Stomach (tissue), 4 donors: ENCODE measurements at regions not wholly inside any gene's neighbourhood (a gene's known extent, or its start where the extent isn't known, plus 50 kb on each side); places are given as distances from the start of the nearest gene placed in this dataset.

Source experiments
- POLR2AphosphoS5 ChIP-seq, 3 donors: sonication (generic); formaldehyde crosslinking; IDR thresholded peaks; one replicate each; pipeline ENCODE4 v1.6.1; 2016; ENCODE audit warnings: antibody characterized with exemption in 3 of 3
- TF ChIP-seq, protein P1 (sequence below), 7 experiments: fragments of 450-650 bp in 4 of 7; fragments of 200-600 bp in 3 of 7; sonication (generic) in 3 of 7; IDR thresholded peaks; one replicate each; pipeline ENCODE4 v1.5.1; 2016 to 2019; ENCODE audit warnings: antibody characterized with exemption in 7 of 7, control low read depth in 2 of 7, mild to moderate bottlenecking in 1 of 7

DNA sequence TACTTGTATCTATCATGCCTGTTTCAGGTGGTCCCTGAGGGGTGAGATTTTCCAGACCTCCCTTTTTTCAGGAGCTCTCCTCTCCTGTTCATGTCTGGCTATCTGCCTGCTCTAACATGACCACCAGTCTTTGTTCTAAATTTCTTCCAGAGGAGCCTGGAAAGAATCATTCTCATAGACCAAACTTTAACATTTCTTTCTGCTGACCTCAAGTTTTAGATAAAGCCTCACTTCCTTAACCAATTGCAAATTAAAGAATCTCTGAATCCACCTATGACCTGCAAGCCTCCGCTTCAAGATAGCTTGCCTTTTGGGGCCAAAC is 97.6 kb downstream of the TEX51 start:
- TF ChIP-seq, protein P1, sequence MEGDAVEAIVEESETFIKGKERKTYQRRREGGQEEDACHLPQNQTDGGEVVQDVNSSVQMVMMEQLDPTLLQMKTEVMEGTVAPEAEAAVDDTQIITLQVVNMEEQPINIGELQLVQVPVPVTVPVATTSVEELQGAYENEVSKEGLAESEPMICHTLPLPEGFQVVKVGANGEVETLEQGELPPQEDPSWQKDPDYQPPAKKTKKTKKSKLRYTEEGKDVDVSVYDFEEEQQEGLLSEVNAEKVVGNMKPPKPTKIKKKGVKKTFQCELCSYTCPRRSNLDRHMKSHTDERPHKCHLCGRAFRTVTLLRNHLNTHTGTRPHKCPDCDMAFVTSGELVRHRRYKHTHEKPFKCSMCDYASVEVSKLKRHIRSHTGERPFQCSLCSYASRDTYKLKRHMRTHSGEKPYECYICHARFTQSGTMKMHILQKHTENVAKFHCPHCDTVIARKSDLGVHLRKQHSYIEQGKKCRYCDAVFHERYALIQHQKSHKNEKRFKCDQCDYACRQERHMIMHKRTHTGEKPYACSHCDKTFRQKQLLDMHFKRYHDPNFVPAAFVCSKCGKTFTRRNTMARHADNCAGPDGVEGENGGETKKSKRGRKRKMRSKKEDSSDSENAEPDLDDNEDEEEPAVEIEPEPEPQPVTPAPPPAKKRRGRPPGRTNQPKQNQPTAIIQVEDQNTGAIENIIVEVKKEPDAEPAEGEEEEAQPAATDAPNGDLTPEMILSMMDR (IDR thresholded peaks at IDR 0.05): no peak
- no peak for TF ChIP-seq POLR2AphosphoS5 (IDR thresholded peaks at IDR 0.05)
